HepG2 (cell line): ENCODE measurements at regions not wholly inside any gene's neighbourhood (a gene's known extent, or its start where the extent isn't known, plus 50 kb on each side); places are given as distances from the start of the nearest gene placed in this dataset.

ENCODE experiments used
- ATAC-seq: fragments of 200-7000 bp; cut with Tn5 transposase; 3 replicates; pipeline ENCODE4 v1.9.1; 2020; ENCODE audit warnings: mild to moderate bottlenecking, moderate library complexity
- BruUV-seq: library from RNA; stranded (reverse); fragments of 400-500 nt; replicated peaks from 2 replicates; lab custom pipeline; 2021; lab: Mats Ljungman, UMichigan
- CTCF ChIA-PET: fragments of 300-600 bp; formaldehyde crosslinking; extraction: SDS; loops from one replicate; lab custom pipeline; 2021; ENCODE audit warnings: low total read pairs, inconsistent platforms, low intra/inter-chr PET ratio; lab: Yijun Ruan, JAX
- POLR2A ChIA-PET: fragments of 350-600 bp; sonication (Branson Sonifier 250); formaldehyde crosslinking; loops from one replicate; lab custom pipeline; 2020; ENCODE audit warnings: antibody characterized with exemption, inconsistent platforms; lab: Yijun Ruan, JAX
- DNase-seq: peaks from one replicate; pipeline ENCODE4 v3.0.0-alpha.2; 2015; ENCODE audit warnings: low spot score
- FAIRE-seq: peaks from 3 replicates; lab custom pipeline; 2011; peaks lifted over from hg19 to GRCh38; lab: Jason Lieb, UNC
- H2AFZ ChIP-seq: one replicate; pipeline ENCODE4 v1.6.1; 2011; ENCODE audit warnings: low read length, inconsistent platforms
- H3K27ac ChIP-seq: fragments of 300-600 bp; 3 replicates; pipeline ENCODE4 v1.8.0; 2011; ENCODE audit warnings: mixed run types, mild to moderate bottlenecking, mixed read lengths, low read length, inconsistent platforms; ENCODE audit not compliant: insufficient read depth; ENCODE audit errors: extremely low read length
- H3K27me3 ChIP-seq, 2 experiments: fragments of 200-600 bp in 1 of 2; 2 replicates in 1 of 2; 3 replicates in 1 of 2; pipeline versions ENCODE4 v1.6.0 to v1.8.0; 2011; ENCODE audit warnings: low read length in 2 of 2, mild to moderate bottlenecking in 2 of 2, moderate library complexity in 2 of 2, inconsistent platforms in 1 of 2; ENCODE audit not compliant: insufficient read depth in 2 of 2, control insufficient read depth in 1 of 2
- H3K36me3 ChIP-seq, 2 experiments: fragments of 200-600 bp in 1 of 2; replicated peaks in 1 of 2; 2 replicates in 1 of 2; 3 replicates in 1 of 2; pipeline versions ENCODE4 v1.5.1 to v1.8.0; 2011; ENCODE audit warnings: low read length in 2 of 2, inconsistent platforms in 1 of 2; ENCODE audit not compliant: insufficient read depth in 2 of 2, control insufficient read depth in 1 of 2
- H3K4me1 ChIP-seq: 2 replicates; pipeline ENCODE4 v1.5.1; 2012; ENCODE audit warnings: low read length, inconsistent platforms; ENCODE audit not compliant: insufficient read depth
- H3K4me2 ChIP-seq: 2 replicates; pipeline ENCODE4 v1.6.0; 2011; ENCODE audit warnings: low read depth, low read length, inconsistent platforms
- H3K4me3 ChIP-seq, 3 experiments: fragments of 200-600 bp in 1 of 3; sonication (generic), shearing (Covaris generic) in 1 of 3; replicated peaks in 1 of 3; 2 replicates each; pipeline ENCODE4 v1.5.1; 2011 to 2016; ENCODE audit warnings: low read length in 3 of 3, inconsistent platforms in 2 of 3, low read depth in 2 of 3, mild to moderate bottlenecking in 2 of 3, control low read depth in 1 of 3, mixed read lengths in 1 of 3; ENCODE audit not compliant: insufficient read depth in 1 of 3
- H3K79me2 ChIP-seq: one replicate; pipeline ENCODE4 v1.6.1; 2011; ENCODE audit warnings: low read length, inconsistent platforms; ENCODE audit not compliant: insufficient read depth
- H3K9ac ChIP-seq: 2 replicates; pipeline ENCODE4 v1.6.0; 2011; ENCODE audit warnings: mild to moderate bottlenecking, low read depth, low read length, inconsistent platforms; ENCODE audit not compliant: insufficient read depth
- H3K9me3 ChIP-seq: 2 replicates; pipeline ENCODE4 v1.5.1; 2012; ENCODE audit warnings: mild to moderate bottlenecking, low read length
- H4K20me1 ChIP-seq: 2 replicates; pipeline ENCODE4 v1.6.0; 2011; ENCODE audit warnings: inconsistent platforms, mild to moderate bottlenecking, low read length, moderate library complexity; ENCODE audit not compliant: insufficient read depth
- AKAP8 ChIP-seq: sonication (generic); formaldehyde crosslinking; IDR thresholded peaks from 2 replicates; pipeline ENCODE4 v1.5.1; 2020; ENCODE audit warnings: mild to moderate bottlenecking, missing genetic modification reagents
- CBX1 ChIP-seq: IDR thresholded peaks from one replicate; pipeline ENCODE4 v1.6.1; 2016; ENCODE audit warnings: antibody characterized with exemption, low read depth
- ISL2 ChIP-seq: sonication (generic); formaldehyde crosslinking; IDR thresholded peaks from 2 replicates; pipeline ENCODE4 v1.5.0; 2020; ENCODE audit warnings: missing genetic modification reagents
- MTA3 ChIP-seq: sonication (generic); formaldehyde crosslinking; IDR thresholded peaks from 2 replicates; pipeline ENCODE4 v1.4.0; 2020; ENCODE audit warnings: missing genetic modification reagents
- PAF1 ChIP-seq: IDR thresholded peaks from 2 replicates; pipeline ENCODE4 v1.6.1; 2016; ENCODE audit warnings: missing genetic modification reagents, missing compliant biosample characterization
- PAWR ChIP-seq: sonication (generic); formaldehyde crosslinking; IDR thresholded peaks from 2 replicates; pipeline ENCODE4 v1.4.0; 2020; ENCODE audit warnings: missing genetic modification reagents, mild to moderate bottlenecking, borderline replicate concordance
- POLR2AphosphoS5 ChIP-seq: IDR thresholded peaks from 2 replicates; pipeline ENCODE4 v1.6.1; 2012; ENCODE audit warnings: low read depth, low read length
- RBM39 ChIP-seq: fragments of 200-400 bp; formaldehyde crosslinking; IDR thresholded peaks from one replicate; pipeline ENCODE4 v1.6.1; 2018; ENCODE audit warnings: antibody characterized with exemption, mild to moderate bottlenecking, low read depth, low read length; ENCODE audit not compliant: poor library complexity, severe bottlenecking
- SATB2 ChIP-seq: sonication (generic); formaldehyde crosslinking; IDR thresholded peaks from 2 replicates; pipeline ENCODE4 v1.5.0; 2020; ENCODE audit warnings: missing genetic modification reagents
- TFDP1 ChIP-seq: IDR thresholded peaks from 2 replicates; pipeline ENCODE4 v1.6.1; 2016; ENCODE audit warnings: missing compliant biosample characterization, missing genetic modification reagents, borderline replicate concordance
- ZBTB38 ChIP-seq: sonication (generic); formaldehyde crosslinking; IDR thresholded peaks from 2 replicates; pipeline ENCODE4 v1.5.1; 2020; ENCODE audit warnings: mild to moderate bottlenecking, missing genetic modification reagents
- ZBTB7A ChIP-seq: sonication (generic); formaldehyde crosslinking; IDR thresholded peaks from 2 replicates; pipeline ENCODE4 v1.8.0; 2022; ENCODE audit warnings: mild to moderate bottlenecking, missing genetic modification reagents
- ZNF20 ChIP-seq: sonication (generic); formaldehyde crosslinking; IDR thresholded peaks from 2 replicates; pipeline ENCODE4 v1.4.0; 2020; ENCODE audit warnings: mild to moderate bottlenecking, moderate library complexity, missing genetic modification reagents
- ZNF234 ChIP-seq: sonication (generic); formaldehyde crosslinking; conservative IDR thresholded peaks from 2 replicates; pipeline ENCODE4 v1.5.1; 2020; ENCODE audit warnings: mild to moderate bottlenecking, missing genetic modification reagents
- ZNF564 ChIP-seq: sonication (generic); formaldehyde crosslinking; IDR thresholded peaks from 2 replicates; pipeline ENCODE4 v1.8.1; 2023; ENCODE audit warnings: mild to moderate bottlenecking, missing genetic modification reagents
- ZNF703 ChIP-seq: sonication (generic); formaldehyde crosslinking; IDR thresholded peaks from 2 replicates; pipeline ENCODE4 v1.5.1; 2020; ENCODE audit warnings: missing genetic modification reagents, mild to moderate bottlenecking, moderate library complexity, borderline replicate concordance
- ZNF747 ChIP-seq: sonication (generic); formaldehyde crosslinking; IDR thresholded peaks from 2 replicates; pipeline ENCODE4 v1.8.1; 2023; ENCODE audit warnings: missing genetic modification reagents, mild to moderate bottlenecking, borderline replicate concordance
- WGBS: methylation state at CpG from one replicate; pipeline ENCODE4 v1.1.6; 2017; ENCODE audit warnings: low lambda C conversion rate; 5-methylcytosine and 5-hydroxymethylcytosine counted together
- in situ Hi-C: cut with HindIII; loops from 2 replicates; pipeline ENCODE4 v1.10.0; 2017; ENCODE audit warnings: low pct_unique_long_range_greater_than_20kb; ENCODE audit not compliant: extremely low pct_ligation_motif_present
- intact Hi-C: fragments of 100-400 bp; cut with micrococcal nuclease; formaldehyde crosslinking; loops from one replicate; pipeline ENCODE4 v1.10.0; 2022; ENCODE audit not compliant: unreplicated experiment
- TF ChIP-seq, protein P1 (sequence below): sonication (generic); formaldehyde crosslinking; IDR thresholded peaks from 2 replicates; pipeline ENCODE4 v1.4.0; 2020; ENCODE audit warnings: mild to moderate bottlenecking, missing genetic modification reagents

DNA sequence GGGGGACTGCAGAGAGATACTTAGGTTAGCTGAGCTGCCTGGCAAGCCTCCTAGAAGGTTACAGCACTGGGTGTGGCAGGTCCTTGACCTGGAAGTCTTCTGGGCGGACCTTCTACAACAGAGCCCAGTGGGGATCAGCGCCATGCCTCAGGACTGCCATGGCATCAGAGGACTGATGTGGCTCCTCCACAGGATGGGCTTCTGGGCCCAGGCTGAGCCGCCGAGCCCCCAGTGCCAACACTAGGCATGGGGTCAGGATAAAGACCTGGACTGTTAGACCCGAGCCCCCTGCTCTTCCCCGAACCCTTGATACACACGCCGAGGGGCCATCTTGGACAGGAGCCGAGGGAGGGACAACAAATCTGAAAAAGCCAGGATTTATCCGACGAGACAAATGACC lies 64.0 kb upstream of the SOX21 start:
- FAIRE-seq (no peak), ATAC-seq (no peak), DNase-seq (no peak)
- Histone ChIP-seq H3K4me3 (no peak overlapping the region), H3K79me2 (no peaks in the 10 kb centered on the region), H3K27me3 (peaks cover 0 to 13% of the 10 kb centered on the region in 2 experiments; a peak in 4 of 5 replicates), H2AFZ (no peak overlapping the region), H3K27ac (no peak overlapping the region), H3K4me2 (no peak overlapping the region), H3K36me3 (no peaks in the 10 kb centered on the region), H4K20me1 (no peaks in the 10 kb centered on the region), H3K4me1 (no peaks in the 10 kb centered on the region), H3K9me3 (no peaks in the 10 kb centered on the region), H3K9ac (no peak overlapping the region)
- CTCF ChIA-PET = no interaction called here
- in situ Hi-C loops (no loop called here), intact Hi-C loops (no loop called here)
- 24% methylated on average over 8 of the region's 11 CpGs for WGBS
- POLR2A ChIA-PET = no interaction called here
- no peak for TF ChIP-seq ISL2 (CRISPR knock-in tag)
- no peak for TF ChIP-seq ZNF234 (CRISPR knock-in tag)
- no peak for TF ChIP-seq ZBTB7A (CRISPR knock-in tag)
- TF ChIP-seq POLR2AphosphoS5 = no peak
- TF ChIP-seq CBX1 = no peak
- TF ChIP-seq RBM39 = no peak
- no peak for TF ChIP-seq ZNF703
- no peak for TF ChIP-seq TFDP1 (CRISPR knock-in tag)
- TF ChIP-seq PAF1 (CRISPR knock-in tag) = no peak
- TF ChIP-seq PAWR = no peak
- TF ChIP-seq ZNF20 (CRISPR knock-in tag) = no peak
- TF ChIP-seq SATB2 (CRISPR knock-in tag) = no peak
- TF ChIP-seq AKAP8 = no peak
- no peak for TF ChIP-seq ZNF747 (CRISPR knock-in tag)
- TF ChIP-seq, protein P1, sequence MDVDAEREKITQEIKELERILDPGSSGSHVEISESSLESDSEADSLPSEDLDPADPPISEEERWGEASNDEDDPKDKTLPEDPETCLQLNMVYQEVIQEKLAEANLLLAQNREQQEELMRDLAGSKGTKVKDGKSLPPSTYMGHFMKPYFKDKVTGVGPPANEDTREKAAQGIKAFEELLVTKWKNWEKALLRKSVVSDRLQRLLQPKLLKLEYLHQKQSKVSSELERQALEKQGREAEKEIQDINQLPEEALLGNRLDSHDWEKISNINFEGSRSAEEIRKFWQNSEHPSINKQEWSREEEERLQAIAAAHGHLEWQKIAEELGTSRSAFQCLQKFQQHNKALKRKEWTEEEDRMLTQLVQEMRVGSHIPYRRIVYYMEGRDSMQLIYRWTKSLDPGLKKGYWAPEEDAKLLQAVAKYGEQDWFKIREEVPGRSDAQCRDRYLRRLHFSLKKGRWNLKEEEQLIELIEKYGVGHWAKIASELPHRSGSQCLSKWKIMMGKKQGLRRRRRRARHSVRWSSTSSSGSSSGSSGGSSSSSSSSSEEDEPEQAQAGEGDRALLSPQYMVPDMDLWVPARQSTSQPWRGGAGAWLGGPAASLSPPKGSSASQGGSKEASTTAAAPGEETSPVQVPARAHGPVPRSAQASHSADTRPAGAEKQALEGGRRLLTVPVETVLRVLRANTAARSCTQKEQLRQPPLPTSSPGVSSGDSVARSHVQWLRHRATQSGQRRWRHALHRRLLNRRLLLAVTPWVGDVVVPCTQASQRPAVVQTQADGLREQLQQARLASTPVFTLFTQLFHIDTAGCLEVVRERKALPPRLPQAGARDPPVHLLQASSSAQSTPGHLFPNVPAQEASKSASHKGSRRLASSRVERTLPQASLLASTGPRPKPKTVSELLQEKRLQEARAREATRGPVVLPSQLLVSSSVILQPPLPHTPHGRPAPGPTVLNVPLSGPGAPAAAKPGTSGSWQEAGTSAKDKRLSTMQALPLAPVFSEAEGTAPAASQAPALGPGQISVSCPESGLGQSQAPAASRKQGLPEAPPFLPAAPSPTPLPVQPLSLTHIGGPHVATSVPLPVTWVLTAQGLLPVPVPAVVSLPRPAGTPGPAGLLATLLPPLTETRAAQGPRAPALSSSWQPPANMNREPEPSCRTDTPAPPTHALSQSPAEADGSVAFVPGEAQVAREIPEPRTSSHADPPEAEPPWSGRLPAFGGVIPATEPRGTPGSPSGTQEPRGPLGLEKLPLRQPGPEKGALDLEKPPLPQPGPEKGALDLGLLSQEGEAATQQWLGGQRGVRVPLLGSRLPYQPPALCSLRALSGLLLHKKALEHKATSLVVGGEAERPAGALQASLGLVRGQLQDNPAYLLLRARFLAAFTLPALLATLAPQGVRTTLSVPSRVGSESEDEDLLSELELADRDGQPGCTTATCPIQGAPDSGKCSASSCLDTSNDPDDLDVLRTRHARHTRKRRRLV (CRISPR knock-in tag) = no peak
- no peak for TF ChIP-seq MTA3 (CRISPR knock-in tag)
- TF ChIP-seq ZNF564 = no peak
- TF ChIP-seq ZBTB38 (CRISPR knock-in tag) = no peak
- no TSS peak for BruUV-seq
